ENCODE measurements at regions not wholly inside any gene's neighbourhood (a gene's known extent, or its start where the extent isn't known, plus 50 kb on each side); places are given as distances from the start of the nearest gene placed in this dataset.

- no peak for TF ChIP-seq CTCF (conservative IDR thresholded peaks at IDR 0.05)
- no peak for TF ChIP-seq EZH2 (IDR thresholded peaks at IDR 0.05; ENCODE audit: low read depth)
These were observed 326.7 kb upstream of the MAP2 start for GRCh38 chr2:209097168-209097567.
